AML-193 (cell line): ENCODE measurements at regions not wholly inside any gene's neighbourhood (a gene's known extent, or its start where the extent isn't known, plus 50 kb on each side); places are given as distances from the start of the nearest gene placed in this dataset.

ENCODE experiments used
- DNase-seq, 2 experiments: peaks; one replicate each; lab custom pipeline; 2025; lab: John Stamatoyannopoulos, UW

- DNase-seq = no peak
Observed at GRCh38 chr22:48541401-48542098, 1286.1 kb downstream of the BRD1 start.

GRCh38 chr22:48539261-48539660, 1288.4 kb downstream of the BRD1 start:
- no peak for DNase-seq

- no peak for DNase-seq
Observed at GRCh38 chr22:48538291-48538820, 1289.3 kb downstream of the BRD1 start.

GRCh38 chr22:48537343-48537680, 1290.4 kb downstream of the BRD1 start:
- DNase-seq = no peak

GRCh38 chr22:48536541-48537342, 1290.9 kb downstream of the BRD1 start:
- no peak for DNase-seq

GRCh38 chr22:48535868-48536540, 1291.7 kb downstream of the BRD1 start:
- DNase-seq = no peak

GRCh38 chr22:48534395-48534958, 1293.2 kb downstream of the BRD1 start:
- no peak for DNase-seq

- DNase-seq = no peak
Observed at GRCh38 chr22:48532986-48533385, 1294.7 kb downstream of the BRD1 start.

GRCh38 chr22:48531761-48532435, 1295.8 kb downstream of the BRD1 start:
- no peak for DNase-seq

- no peak for DNase-seq
Observed at GRCh38 chr22:48531108-48531507, 1296.6 kb downstream of the BRD1 start.

GRCh38 chr22:48530666-48531065, 1297.0 kb downstream of the BRD1 start:
- DNase-seq = no peak

GRCh38 chr22:48528221-48528915, 1299.3 kb downstream of the BRD1 start:
- no peak for DNase-seq

GRCh38 chr22:48523761-48524160, 1303.9 kb downstream of the BRD1 start:
- no peak for DNase-seq

- DNase-seq = no peak
Observed at GRCh38 chr22:48523091-48523490, 1304.6 kb downstream of the BRD1 start.

- no peak for DNase-seq
Observed at GRCh38 chr22:48522271-48522670, 1305.4 kb downstream of the BRD1 start.

- DNase-seq = no peak
Observed at GRCh38 chr22:48520884-48521588, 1306.6 kb downstream of the BRD1 start.

- DNase-seq = no peak
Observed at GRCh38 chr22:48520207-48520606, 1307.5 kb downstream of the BRD1 start.

- DNase-seq = no peak
Observed at GRCh38 chr22:48517039-48518030, 1310.3 kb downstream of the BRD1 start.

GRCh38 chr22:48516571-48516970, 1311.1 kb downstream of the BRD1 start:
- no peak for DNase-seq
